MCF 10A (cell line): ENCODE measurements at regions not wholly inside any gene's neighbourhood (a gene's known extent, or its start where the extent isn't known, plus 50 kb on each side); places are given as distances from the start of the nearest gene placed in this dataset.

Experiments used
- BruUV-seq: library from RNA; stranded (reverse); fragments of 400-500 nt; replicated peaks from 2 replicates; lab custom pipeline; 2021; lab: Mats Ljungman, UMichigan
- CTCF ChIA-PET: fragments of 300-600 bp; sonication (Branson Sonifier 250); formaldehyde crosslinking; extraction: SDS; loops from one replicate; lab custom pipeline; 2021; ENCODE audit warnings: antibody characterized with exemption, inconsistent platforms; lab: Yijun Ruan, JAX
- POLR2A ChIA-PET: fragments of 300-600, 350-650 bp; sonication (Branson Sonifier 250); formaldehyde crosslinking; extraction: SDS; loops from one replicate; lab custom pipeline; 2020; ENCODE audit warnings: antibody characterized with exemption, inconsistent platforms; lab: Yijun Ruan, JAX
- DNase-seq: peaks from one replicate; pipeline ENCODE4 v3.0.0-alpha.2; 2018; ENCODE audit not compliant: unreplicated experiment
- H3K27ac Mint-ChIP-seq: one replicate; pipeline ENCODE4 v1.8.0; 2022; ENCODE audit warnings: mild to moderate bottlenecking, low read depth, mixed read lengths; ENCODE audit not compliant: unreplicated experiment
- H3K27me3 Mint-ChIP-seq: one replicate; pipeline ENCODE4 v1.8.0; 2022; ENCODE audit warnings: mixed read lengths; ENCODE audit not compliant: insufficient read depth, unreplicated experiment
- H3K36me3 Mint-ChIP-seq: one replicate; pipeline ENCODE4 v1.8.0; 2022; ENCODE audit warnings: mild to moderate bottlenecking, moderate library complexity, mixed read lengths; ENCODE audit not compliant: insufficient read depth, unreplicated experiment
- H3K4me1 Mint-ChIP-seq: one replicate; pipeline ENCODE4 v1.8.0; 2022; ENCODE audit warnings: mixed read lengths; ENCODE audit not compliant: insufficient read depth, unreplicated experiment
- H3K4me3 Mint-ChIP-seq: one replicate; pipeline ENCODE4 v1.8.0; 2022; ENCODE audit warnings: mild to moderate bottlenecking, moderate library complexity, mixed read lengths; ENCODE audit not compliant: unreplicated experiment
- H3K9me3 Mint-ChIP-seq: one replicate; pipeline ENCODE4 v1.8.0; 2022; ENCODE audit warnings: mixed read lengths; ENCODE audit not compliant: unreplicated experiment
- CTCF ChIP-seq: fragments of 200-600 bp; IDR thresholded peaks from one replicate; pipeline ENCODE4 v1.8.0; 2022; ENCODE audit warnings: antibody characterized with exemption, mild to moderate bottlenecking; ENCODE audit not compliant: unreplicated experiment
- intact Hi-C: fragments of 100-400 bp; cut with micrococcal nuclease; formaldehyde crosslinking; loops from 2 replicates; pipeline ENCODE4 v1.14.1; 2022

DNA sequence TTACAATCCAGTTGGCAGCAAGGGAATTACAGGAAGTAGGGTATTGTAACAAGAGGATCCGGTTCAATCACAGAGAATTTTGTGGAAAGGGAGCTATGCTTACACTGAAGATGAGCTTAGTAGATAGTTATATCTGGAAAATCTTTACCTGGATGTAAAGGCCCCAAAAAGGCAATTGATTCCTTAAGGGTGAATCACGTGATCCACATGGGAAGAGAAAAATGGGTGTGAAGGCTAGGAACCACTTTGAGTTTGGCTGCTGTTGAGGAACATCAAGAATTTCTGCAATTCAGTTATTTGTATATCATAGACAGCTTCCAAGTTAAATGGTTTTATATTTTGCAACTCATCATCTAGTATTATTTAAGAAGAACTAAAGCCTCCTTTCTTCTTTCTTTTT is 194.0 kb upstream of the ARHGAP24 start:
- Mint-ChIP-seq H3K4me1 (no peaks in the 10 kb centered on the region), H3K9me3 (no peaks in the 10 kb centered on the region), H3K27ac (no peak overlapping the region), H3K27me3 (no peaks in the 10 kb centered on the region), H3K36me3 (no peaks in the 10 kb centered on the region), H3K4me3 (no peak overlapping the region)
- no peak for DNase-seq
- POLR2A ChIA-PET, result no interaction called here
- intact Hi-C loops, result no loop called here
- BruUV-seq, result no TSS peak
- CTCF ChIA-PET, result interaction anchor here (0.6 kb wide), 1 partner anchor 58 kb away, joined by 4 read pairs; no protein-coding TSS in a partner anchor
- no peak for TF ChIP-seq CTCF

DNA sequence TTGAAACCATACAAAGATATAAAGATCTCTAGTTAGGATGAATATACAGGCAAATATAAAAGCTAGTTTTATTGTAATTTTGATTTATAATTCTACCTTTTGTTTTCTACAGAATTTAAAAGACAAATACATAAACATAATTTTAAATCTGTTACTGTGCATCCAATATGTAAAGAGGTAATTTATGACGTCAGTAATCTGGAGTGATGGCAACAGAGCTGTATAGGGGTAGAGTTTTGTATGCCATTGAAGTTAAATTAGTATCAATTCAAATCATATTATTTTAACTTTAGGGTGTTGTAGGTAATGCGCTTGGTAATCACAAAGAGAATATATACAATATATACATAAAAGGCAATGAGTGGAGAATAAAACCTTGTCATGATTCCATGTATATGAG is 183.7 kb upstream of the ARHGAP24 start:
- CTCF ChIA-PET, result no interaction called here

GRCh38 chr4:85298037-85298436 is 176.9 kb upstream of the ARHGAP24 start:
- H3K4me1 Mint-ChIP-seq, result no peaks in the 10 kb centered on the region
- CTCF ChIA-PET, result no interaction called here
- POLR2A ChIA-PET, result no interaction called here
- H3K27ac Mint-ChIP-seq, result no peak overlapping the region
- no peaks in the 10 kb centered on the region for H3K27me3 Mint-ChIP-seq
- no TSS peak for BruUV-seq
- no peaks in the 10 kb centered on the region for H3K36me3 Mint-ChIP-seq
- H3K9me3 Mint-ChIP-seq, result no peaks in the 10 kb centered on the region
- no peak for TF ChIP-seq CTCF
- H3K4me3 Mint-ChIP-seq, result no peak overlapping the region
- no peak for DNase-seq
- intact Hi-C loops, result no loop called here

More for the DNA sequence above, 183.7 kb upstream of the ARHGAP24 start:
- BruUV-seq, result no TSS peak
- Mint-ChIP-seq H3K27me3 (no peaks in the 10 kb centered on the region), H3K27ac (no peak overlapping the region), H3K4me3 (no peak overlapping the region), H3K4me1 (no peaks in the 10 kb centered on the region), H3K36me3 (no peaks in the 10 kb centered on the region), H3K9me3 (no peaks in the 10 kb centered on the region)
- intact Hi-C loops, result no loop called here
- TF ChIP-seq CTCF, result no peak
- no peak for DNase-seq
- POLR2A ChIA-PET, result no interaction called here

GRCh38 chr4:85302193-85302736 is 172.7 kb upstream of the ARHGAP24 start:
- Mint-ChIP-seq H3K27ac (no peak overlapping the region), H3K4me1 (no peaks in the 10 kb centered on the region), H3K27me3 (no peaks in the 10 kb centered on the region), H3K4me3 (no peak overlapping the region), H3K9me3 (no peaks in the 10 kb centered on the region), H3K36me3 (no peaks in the 10 kb centered on the region)
- CTCF ChIA-PET, result interaction anchor here (0.7 kb wide), 1 partner anchor 153 kb away, joined by 3 read pairs; no protein-coding TSS in a partner anchor
- intact Hi-C loops, result no loop called here
- POLR2A ChIA-PET, result interaction anchor here (0.6 kb wide), 1 partner anchor 38 kb away, joined by 3 read pairs; no protein-coding TSS in a partner anchor
- no TSS peak for BruUV-seq
- no peak for TF ChIP-seq CTCF
- no peak for DNase-seq
